Stimulated activated naive CD8-positive, alpha-beta T cell treated with anti-CD3 and anti-CD28 coated beads, Interleukin-15, amount 100 ng/mL, for 72 hours (primary cell): ENCODE measurements at regions not wholly inside any gene's neighbourhood (a gene's known extent, or its start where the extent isn't known, plus 50 kb on each side); places are given as distances from the start of the nearest gene placed in this dataset.
A peak's percentile ranks its signal among the peaks of the same experiment; 100 is the strongest.

Experiments
- ATAC-seq: fragments of 150-1000 bp; cut with Tn5 transposase; 2 replicates; pipeline ENCODE4 v1.10.0; 2021; ENCODE audit warnings: mild to moderate bottlenecking, moderate library complexity
- DNase-seq, 2 donors: peaks; one replicate each; pipeline ENCODE4 v3.0.0; 2021 to 2022
- H3K27ac Mint-ChIP-seq, 2 donors: one replicate each; pipeline ENCODE4 v1.8.0; 2022; ENCODE audit warnings: mild to moderate bottlenecking in 2 of 2, mixed read lengths in 2 of 2, moderate library complexity in 2 of 2
- H3K27me3 Mint-ChIP-seq: one replicate; pipeline ENCODE4 v1.8.0; 2022; ENCODE audit warnings: mixed read lengths
- H3K4me1 Mint-ChIP-seq: one replicate; pipeline ENCODE4 v1.8.0; 2022; ENCODE audit warnings: mild to moderate bottlenecking, mixed read lengths
- H3K4me3 Mint-ChIP-seq, 2 donors: one replicate each; pipeline ENCODE4 v1.8.0; 2022; ENCODE audit warnings: mild to moderate bottlenecking in 2 of 2, mixed read lengths in 2 of 2, moderate library complexity in 1 of 2
- H3K9me3 Mint-ChIP-seq, 2 donors: one replicate each; pipeline ENCODE4 v1.8.0; 2022; ENCODE audit warnings: mixed read lengths in 2 of 2

GRCh38 chr12:90174956-90175355 lies 466.3 kb upstream of the ATP2B1 start:
- no peak for ATAC-seq
- DNase-seq = no peak
- Mint-ChIP-seq H3K4me3 (no peak overlapping the region), H3K4me1 (no peaks in the 10 kb centered on the region), H3K9me3 (no peaks in the 10 kb centered on the region), H3K27ac (no peak overlapping the region), H3K27me3 (no peaks in the 10 kb centered on the region)

GRCh38 chr12:90174198-90174510 lies 465.5 kb upstream of the ATP2B1 start:
- DNase-seq (no peak), ATAC-seq (peak; percentile 88)
- Mint-ChIP-seq H3K27ac (no peak overlapping the region), H3K27me3 (no peaks in the 10 kb centered on the region), H3K9me3 (no peaks in the 10 kb centered on the region), H3K4me3 (no peak overlapping the region), H3K4me1 (no peaks in the 10 kb centered on the region)

- ATAC-seq = no peak
- Mint-ChIP-seq H3K27ac (no peak overlapping the region), H3K27me3 (no peaks in the 10 kb centered on the region), H3K4me1 (no peaks in the 10 kb centered on the region), H3K4me3 (no peak overlapping the region), H3K9me3 (no peaks in the 10 kb centered on the region)
- DNase-seq = no peak
These were observed 465.0 kb upstream of the ATP2B1 start for GRCh38 chr12:90173499-90174197.

- Mint-ChIP-seq H3K27me3 (no peaks in the 10 kb centered on the region), H3K4me1 (no peaks in the 10 kb centered on the region), H3K9me3 (no peaks in the 10 kb centered on the region), H3K27ac (no peak overlapping the region), H3K4me3 (no peak overlapping the region)
- ATAC-seq (no peak), DNase-seq (no peak)
These were observed 463.9 kb upstream of the ATP2B1 start for GRCh38 chr12:90172524-90172923.

GRCh38 chr12:90170740-90171139 lies 462.1 kb upstream of the ATP2B1 start:
- DNase-seq = no peak
- no peaks in the 10 kb centered on the region for H3K9me3 Mint-ChIP-seq
- ATAC-seq = no peak
- no peak overlapping the region for H3K27ac Mint-ChIP-seq
- no peak overlapping the region for H3K4me3 Mint-ChIP-seq
- H3K27me3 Mint-ChIP-seq = no peaks in the 10 kb centered on the region
- no peaks in the 10 kb centered on the region for H3K4me1 Mint-ChIP-seq

- H3K9me3 Mint-ChIP-seq = no peaks in the 10 kb centered on the region
- no peak for ATAC-seq
- no peaks in the 10 kb centered on the region for H3K4me1 Mint-ChIP-seq
- no peak for DNase-seq
- no peak overlapping the region for H3K27ac Mint-ChIP-seq
- no peaks in the 10 kb centered on the region for H3K27me3 Mint-ChIP-seq
- H3K4me3 Mint-ChIP-seq = no peak overlapping the region
These were observed 459.0 kb upstream of the ATP2B1 start for GRCh38 chr12:90167518-90168208.

- H3K4me1 Mint-ChIP-seq = no peaks in the 10 kb centered on the region
- H3K27ac Mint-ChIP-seq = no peak overlapping the region
- H3K27me3 Mint-ChIP-seq = no peaks in the 10 kb centered on the region
- ATAC-seq (no peak), DNase-seq (no peak)
- no peaks in the 10 kb centered on the region for H3K9me3 Mint-ChIP-seq
- H3K4me3 Mint-ChIP-seq = no peak overlapping the region
These were observed 458.0 kb upstream of the ATP2B1 start for GRCh38 chr12:90166671-90167070.

- no peaks in the 10 kb centered on the region for H3K27me3 Mint-ChIP-seq
- H3K4me1 Mint-ChIP-seq = no peaks in the 10 kb centered on the region
- H3K4me3 Mint-ChIP-seq = no peak overlapping the region
- no peak overlapping the region for H3K27ac Mint-ChIP-seq
- no peak for DNase-seq
- no peak for ATAC-seq
- no peaks in the 10 kb centered on the region for H3K9me3 Mint-ChIP-seq
These were observed 457.4 kb upstream of the ATP2B1 start for GRCh38 chr12:90166012-90166411.

- ATAC-seq = peak; percentile 53
- Mint-ChIP-seq H3K27ac (no peak overlapping the region), H3K4me3 (no peak overlapping the region), H3K4me1 (no peaks in the 10 kb centered on the region), H3K9me3 (no peaks in the 10 kb centered on the region), H3K27me3 (no peaks in the 10 kb centered on the region)
- DNase-seq = no peak
These were observed 455.3 kb upstream of the ATP2B1 start for GRCh38 chr12:90163975-90164374.

- H3K27me3 Mint-ChIP-seq = no peaks in the 10 kb centered on the region
- DNase-seq (no peak), ATAC-seq (no peak)
- H3K9me3 Mint-ChIP-seq = no peaks in the 10 kb centered on the region
- peaks cover 9% of the 10 kb centered on the region for H3K4me1 Mint-ChIP-seq
- H3K27ac Mint-ChIP-seq = no peak overlapping the region
- H3K4me3 Mint-ChIP-seq = no peak overlapping the region
These were observed 445.2 kb upstream of the ATP2B1 start for GRCh38 chr12:90153827-90154226.

GRCh38 chr12:90152897-90153624 lies 444.4 kb upstream of the ATP2B1 start:
- Mint-ChIP-seq H3K27me3 (peaks cover 1% of the 10 kb centered on the region), H3K27ac (no peak overlapping the region), H3K9me3 (peaks cover 0 to 2% of the 10 kb centered on the region in 2 donors), H3K4me3 (no peak overlapping the region), H3K4me1 (peaks cover 9% of the 10 kb centered on the region)
- DNase-seq (no peak), ATAC-seq (no peak)

GRCh38 chr12:90151491-90152015 lies 442.9 kb upstream of the ATP2B1 start:
- no peak for ATAC-seq
- H3K27me3 Mint-ChIP-seq = peaks cover 9% of the 10 kb centered on the region
- H3K9me3 Mint-ChIP-seq = peaks cover 0 to 17% of the 10 kb centered on the region in 2 donors
- H3K4me1 Mint-ChIP-seq = peaks cover 9% of the 10 kb centered on the region
- H3K27ac Mint-ChIP-seq = no peak overlapping the region
- H3K4me3 Mint-ChIP-seq = no peak overlapping the region
- no peak for DNase-seq

GRCh38 chr12:90149453-90149852 lies 440.8 kb upstream of the ATP2B1 start:
- peaks cover 0 to 17% of the 10 kb centered on the region in 2 donors for H3K9me3 Mint-ChIP-seq
- H3K4me3 Mint-ChIP-seq = no peak overlapping the region
- DNase-seq (no peak), ATAC-seq (no peak)
- H3K4me1 Mint-ChIP-seq = peaks cover 9% of the 10 kb centered on the region
- peaks cover 9% of the 10 kb centered on the region for H3K27me3 Mint-ChIP-seq
- H3K27ac Mint-ChIP-seq = no peak overlapping the region

- DNase-seq = no peak
- Mint-ChIP-seq H3K4me3 (no peak overlapping the region), H3K27me3 (no peaks in the 10 kb centered on the region), H3K9me3 (no peaks in the 10 kb centered on the region), H3K27ac (no peak overlapping the region), H3K4me1 (no peaks in the 10 kb centered on the region)
- no peak for ATAC-seq
These were observed 420.9 kb upstream of the ATP2B1 start for GRCh38 chr12:90129366-90130030.

- ATAC-seq (no peak), DNase-seq (no peak)
- no peak overlapping the region for H3K4me3 Mint-ChIP-seq
- H3K4me1 Mint-ChIP-seq = no peaks in the 10 kb centered on the region
- H3K27ac Mint-ChIP-seq = no peak overlapping the region
- no peaks in the 10 kb centered on the region for H3K9me3 Mint-ChIP-seq
- no peaks in the 10 kb centered on the region for H3K27me3 Mint-ChIP-seq
These were observed 419.9 kb upstream of the ATP2B1 start for GRCh38 chr12:90128526-90128925.

GRCh38 chr12:90126125-90126524 lies 417.5 kb upstream of the ATP2B1 start:
- Mint-ChIP-seq H3K9me3 (peaks cover 5 to 6% of the 10 kb centered on the region in 2 donors), H3K4me1 (no peaks in the 10 kb centered on the region), H3K4me3 (no peak overlapping the region), H3K27ac (no peak overlapping the region), H3K27me3 (no peaks in the 10 kb centered on the region)
- DNase-seq (no peak), ATAC-seq (no peak)
